Fibroblast of lung (primary cell): ENCODE measurements at regions not wholly inside any gene's neighbourhood (a gene's known extent, or its start where the extent isn't known, plus 50 kb on each side); places are given as distances from the start of the nearest gene placed in this dataset.

Experiments
- DNase-seq, 2 donors: peaks; one replicate each; pipeline versions ENCODE4 v3.0.0 to v3.0.0-alpha.2; 2010; ENCODE audit warnings: low read depth in 2 of 2
- H2AFZ ChIP-seq: 2 replicates; pipeline ENCODE4 v1.5.1; 2012; ENCODE audit warnings: low read length, control low read depth, inconsistent platforms
- H3K27ac ChIP-seq: 2 replicates; pipeline ENCODE4 v1.5.1; 2011; ENCODE audit warnings: low read length, control low read depth; ENCODE audit not compliant: insufficient read depth
- H3K27me3 ChIP-seq: 2 replicates; pipeline ENCODE4 v1.5.1; 2011; ENCODE audit warnings: mild to moderate bottlenecking, low read length; ENCODE audit not compliant: control insufficient read depth, insufficient read depth
- H3K36me3 ChIP-seq: 2 replicates; pipeline ENCODE4 v1.5.1; 2011; ENCODE audit warnings: low read length; ENCODE audit not compliant: control insufficient read depth, insufficient read depth
- H3K4me1 ChIP-seq: 2 replicates; pipeline ENCODE4 v1.5.1; 2011; ENCODE audit warnings: low read length; ENCODE audit not compliant: control insufficient read depth, insufficient read depth; ENCODE audit errors: extremely low read depth
- H3K4me2 ChIP-seq: 2 replicates; pipeline ENCODE4 v1.5.1; 2011; ENCODE audit warnings: low read length, control low read depth; ENCODE audit not compliant: insufficient read depth; ENCODE audit errors: extremely low read depth
- H3K4me3 ChIP-seq, 4 experiments: fragments of 200-600 bp in 1 of 4; sonication (generic) in 1 of 4; replicated peaks in 1 of 4; 2 replicates each; pipeline ENCODE4 v1.5.1; 2011 to 2016; ENCODE audit warnings: low read length in 4 of 4, low read depth in 3 of 4, mild to moderate bottlenecking in 3 of 4, control low read depth in 2 of 4, inconsistent platforms in 1 of 4, mixed read lengths in 1 of 4; ENCODE audit not compliant: insufficient read depth in 1 of 4; ENCODE audit errors: control extremely low read depth in 1 of 4
- H3K79me2 ChIP-seq: 2 replicates; pipeline ENCODE4 v1.5.1; 2012; ENCODE audit warnings: mild to moderate bottlenecking, low read length, inconsistent platforms; ENCODE audit not compliant: control insufficient read depth, insufficient read depth
- H3K9ac ChIP-seq: 2 replicates; pipeline ENCODE4 v1.5.1; 2011; ENCODE audit warnings: mild to moderate bottlenecking, low read length, control low read depth; ENCODE audit not compliant: insufficient read depth
- H3K9me3 ChIP-seq: 2 replicates; pipeline ENCODE4 v1.5.1; 2012; ENCODE audit warnings: low read depth, low read length; ENCODE audit not compliant: control insufficient read depth, insufficient read depth
- H4K20me1 ChIP-seq: 2 replicates; pipeline ENCODE4 v1.5.1; 2011; ENCODE audit warnings: low read length; ENCODE audit not compliant: control insufficient read depth, insufficient read depth; ENCODE audit errors: extremely low read depth
- CTCF ChIP-seq, 2 donors: IDR thresholded peaks in 1 of 2; conservative IDR thresholded peaks in 1 of 2; 1 replicate in 1 of 2; 2 replicates in 1 of 2; pipeline ENCODE4 v1.5.1; 2011 to 2012; ENCODE audit warnings: low read length in 2 of 2, control low read depth in 1 of 2, inconsistent platforms in 1 of 2, low read depth in 1 of 2, mild to moderate bottlenecking in 1 of 2
- EZH2 ChIP-seq: IDR thresholded peaks from 2 replicates; pipeline ENCODE4 v1.5.1; 2012; ENCODE audit warnings: low read length, control low read depth, mild to moderate bottlenecking; ENCODE audit errors: missing control alignments

GRCh38 chr14:97718886-97719442 lies 921.8 kb downstream of the VRK1 start:
- no peak overlapping the region for H3K4me2 ChIP-seq
- TF ChIP-seq EZH2, result no peak
- no peak for TF ChIP-seq CTCF (conservative IDR thresholded peaks at IDR 0.05 in 1 of 2, IDR thresholded peaks at IDR 0.05 in 1 of 2; ENCODE audit: low read depth in 1 of 2, low read length in 2 of 2)

GRCh38 chr14:97719931-97720330 lies 922.7 kb downstream of the VRK1 start:
- Histone ChIP-seq H3K36me3 (no peaks in the 10 kb centered on the region), H3K4me3 (no peak overlapping the region), H3K4me1 (no peaks in the 10 kb centered on the region), H3K27me3 (no peaks in the 10 kb centered on the region), H3K27ac (no peak overlapping the region), H3K79me2 (no peaks in the 10 kb centered on the region), H3K9me3 (no peaks in the 10 kb centered on the region), H4K20me1 (no peaks in the 10 kb centered on the region), H3K9ac (no peak overlapping the region), H3K4me2 (no peak overlapping the region), H2AFZ (no peak overlapping the region)
- DNase-seq, result no peak
- TF ChIP-seq CTCF (conservative IDR thresholded peaks at IDR 0.05 in 1 of 2, IDR thresholded peaks at IDR 0.05 in 1 of 2; ENCODE audit: low read depth in 1 of 2, low read length in 2 of 2) (no peak), EZH2 (no peak)

More at GRCh38 chr14:97718886-97719442, 921.8 kb downstream of the VRK1 start:
- Histone ChIP-seq H3K27me3 (no peaks in the 10 kb centered on the region), H3K36me3 (no peaks in the 10 kb centered on the region), H3K27ac (no peak overlapping the region), H3K9ac (no peak overlapping the region), H3K4me1 (no peaks in the 10 kb centered on the region), H2AFZ (no peak overlapping the region), H3K79me2 (no peaks in the 10 kb centered on the region), H3K4me3 (no peak overlapping the region), H3K9me3 (no peaks in the 10 kb centered on the region), H4K20me1 (no peaks in the 10 kb centered on the region)
- no peak for DNase-seq

GRCh38 chr14:97723351-97723750 lies 926.2 kb downstream of the VRK1 start:
- Histone ChIP-seq H3K4me3 (no peak overlapping the region), H3K9me3 (no peaks in the 10 kb centered on the region)
- TF ChIP-seq CTCF (conservative IDR thresholded peaks at IDR 0.05 in 1 of 2, IDR thresholded peaks at IDR 0.05 in 1 of 2; ENCODE audit: low read depth in 1 of 2, low read length in 2 of 2) (no peak), EZH2 (no peak)

More at GRCh38 chr14:97723351-97723750, 926.2 kb downstream of the VRK1 start:
- Histone ChIP-seq H3K4me1 (no peaks in the 10 kb centered on the region), H3K4me2 (no peak overlapping the region), H3K27ac (no peak overlapping the region), H4K20me1 (no peaks in the 10 kb centered on the region), H3K9ac (no peak overlapping the region), H3K36me3 (no peaks in the 10 kb centered on the region), H3K27me3 (no peaks in the 10 kb centered on the region), H2AFZ (no peak overlapping the region), H3K79me2 (no peaks in the 10 kb centered on the region)
- DNase-seq, result no peak
